Trophoblast cell (in vitro differentiated cells and primary cell): ENCODE measurements at regions not wholly inside any gene's neighbourhood (a gene's known extent, or its start where the extent isn't known, plus 50 kb on each side); places are given as distances from the start of the nearest gene placed in this dataset.

ENCODE experiments used
- DNase-seq, 2 donors: peaks; one replicate each; pipeline ENCODE4 v3.0.0-alpha.2; 2016
- H2AFZ ChIP-seq: 2 replicates; pipeline ENCODE4 v1.6.1; 2013; ENCODE audit warnings: low read length, moderate library complexity, mild to moderate bottlenecking; ENCODE audit not compliant: insufficient read depth, poor library complexity
- H2AK5ac ChIP-seq: 2 replicates; pipeline ENCODE4 v1.6.1; 2013; ENCODE audit warnings: mild to moderate bottlenecking, low read length
- H2BK120ac ChIP-seq: 2 replicates; pipeline ENCODE4 v1.6.1; 2013; ENCODE audit warnings: low read length, mild to moderate bottlenecking, moderate library complexity; ENCODE audit not compliant: insufficient read depth, poor library complexity
- H2BK12ac ChIP-seq: 2 replicates; pipeline ENCODE4 v1.6.1; 2013; ENCODE audit warnings: mild to moderate bottlenecking, low read length, moderate library complexity
- H2BK5ac ChIP-seq: 2 replicates; pipeline ENCODE4 v1.6.1; 2013; ENCODE audit warnings: low read length, low read depth, moderate library complexity, mild to moderate bottlenecking; ENCODE audit not compliant: poor library complexity
- H3K14ac ChIP-seq: 2 replicates; pipeline ENCODE4 v1.6.1; 2013; ENCODE audit warnings: mild to moderate bottlenecking, low read length
- H3K18ac ChIP-seq: 2 replicates; pipeline ENCODE4 v1.6.1; 2013; ENCODE audit warnings: mild to moderate bottlenecking, low read length
- H3K23ac ChIP-seq: 2 replicates; pipeline ENCODE4 v1.6.1; 2013; ENCODE audit warnings: low read length
- H3K27ac ChIP-seq: 2 replicates; pipeline ENCODE4 v1.5.1; 2013; ENCODE audit warnings: low read depth, mild to moderate bottlenecking, inconsistent platforms, low read length, moderate library complexity
- H3K27me3 ChIP-seq: 2 replicates; pipeline ENCODE4 v1.6.1; 2013; ENCODE audit warnings: inconsistent platforms, mild to moderate bottlenecking, low read length, moderate library complexity; ENCODE audit not compliant: insufficient read depth
- H3K36me3 ChIP-seq, 2 experiments: 1 replicate in 1 of 2; 2 replicates in 1 of 2; pipeline ENCODE4 v1.6.1; 2013; ENCODE audit warnings: low read length in 2 of 2, mild to moderate bottlenecking in 2 of 2, moderate library complexity in 1 of 2; ENCODE audit not compliant: insufficient read depth in 2 of 2, control insufficient read depth in 1 of 2
- H3K4ac ChIP-seq: 2 replicates; pipeline ENCODE4 v1.6.1; 2013; ENCODE audit warnings: low read depth, mild to moderate bottlenecking, low read length, moderate library complexity
- H3K4me1 ChIP-seq, 2 experiments: 1 replicate in 1 of 2; 2 replicates in 1 of 2; pipeline ENCODE4 v1.6.1; 2013; ENCODE audit warnings: low read length in 2 of 2, mild to moderate bottlenecking in 2 of 2, moderate library complexity in 1 of 2; ENCODE audit not compliant: insufficient read depth in 2 of 2, control insufficient read depth in 1 of 2
- H3K4me2 ChIP-seq: 2 replicates; pipeline ENCODE4 v1.6.1; 2013; ENCODE audit warnings: inconsistent platforms, mild to moderate bottlenecking, low read length, moderate library complexity
- H3K4me3 ChIP-seq: 2 replicates; pipeline ENCODE4 v1.5.1; 2013; ENCODE audit warnings: mild to moderate bottlenecking, low read depth, low read length, inconsistent platforms
- H3K79me1 ChIP-seq: one replicate; pipeline ENCODE4 v1.6.1; 2013; ENCODE audit warnings: low read length
- H3K79me2 ChIP-seq: 2 replicates; pipeline ENCODE4 v1.6.1; 2013; ENCODE audit warnings: low read length, mild to moderate bottlenecking; ENCODE audit not compliant: control insufficient read depth, insufficient read depth, poor library complexity
- H3K9ac ChIP-seq: 2 replicates; pipeline ENCODE4 v1.6.1; 2013; ENCODE audit warnings: mild to moderate bottlenecking, low read length
- H3K9me3 ChIP-seq: 2 replicates; pipeline ENCODE4 v1.6.1; 2013; ENCODE audit warnings: low read depth, mild to moderate bottlenecking, control low read depth, inconsistent platforms, low read length; ENCODE audit not compliant: insufficient read depth
- H4K12ac ChIP-seq: 2 replicates; pipeline ENCODE4 v1.6.1; 2013; ENCODE audit warnings: low read depth, mild to moderate bottlenecking, low read length, moderate library complexity
- H4K8ac ChIP-seq: 2 replicates; pipeline ENCODE4 v1.6.1; 2013; ENCODE audit warnings: low read depth, mild to moderate bottlenecking, low read length, moderate library complexity
- H4K91ac ChIP-seq: one replicate; pipeline ENCODE4 v1.6.1; 2013; ENCODE audit warnings: low read depth, mild to moderate bottlenecking, low read length, moderate library complexity
- WGBS: extraction: QIAGEN DNeasy Blood & Tissue Kit; methylation state at CpG from one replicate; pipeline ENCODE4 v1.1.7; 2013; ENCODE audit warnings: missing lambda C conversion rate; ENCODE audit not compliant: insufficient read length, insufficient coverage; ENCODE audit errors: extremely low coverage; 5-methylcytosine and 5-hydroxymethylcytosine counted together

DNA sequence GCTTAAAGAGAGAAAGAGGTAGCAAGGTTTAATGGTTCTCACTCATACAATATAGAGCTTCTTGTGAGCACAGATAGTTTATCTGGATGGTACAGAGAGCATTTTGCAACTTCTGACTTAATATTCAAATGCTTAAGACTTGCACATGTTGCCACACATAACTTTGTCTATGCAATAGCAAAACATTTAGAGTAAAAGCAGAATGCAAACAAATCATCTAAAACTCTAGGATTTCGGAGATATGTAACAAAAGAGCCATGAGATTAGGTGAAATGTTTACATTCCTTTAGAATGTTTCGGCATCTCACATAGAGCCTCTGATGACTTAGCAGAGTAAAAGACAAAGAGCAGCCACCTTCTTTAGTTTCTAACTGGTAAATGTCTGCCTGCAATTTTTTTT is 717.1 kb upstream of the LRRN3 start:
- no peak overlapping the region for H4K8ac ChIP-seq
- H3K27me3 ChIP-seq = no peaks in the 10 kb centered on the region
- H3K36me3 ChIP-seq = no peaks in the 10 kb centered on the region
- no peaks in the 10 kb centered on the region for H3K4me1 ChIP-seq
- no peak overlapping the region for H2BK12ac ChIP-seq
- WGBS = no CpG with 5 or more reads among the region's 2 CpGs
- H3K79me1 ChIP-seq = no peaks in the 10 kb centered on the region
- no peaks in the 10 kb centered on the region for H3K79me2 ChIP-seq
- no peak overlapping the region for H2BK5ac ChIP-seq
- no peak overlapping the region for H3K27ac ChIP-seq
- no peak overlapping the region for H2AK5ac ChIP-seq
- no peak overlapping the region for H4K12ac ChIP-seq
- H3K18ac ChIP-seq = no peak overlapping the region
- no peak overlapping the region for H3K4me3 ChIP-seq
- H3K23ac ChIP-seq = no peak overlapping the region
- no peak overlapping the region for H3K9ac ChIP-seq
- H2AFZ ChIP-seq = no peak overlapping the region
- no peak overlapping the region for H4K91ac ChIP-seq
- H2BK120ac ChIP-seq = no peak overlapping the region
- DNase-seq = peak; percentile 4 to 83
- H3K4me2 ChIP-seq = no peak overlapping the region
- no peak overlapping the region for H3K14ac ChIP-seq
- H3K9me3 ChIP-seq = no peaks in the 10 kb centered on the region
- H3K4ac ChIP-seq = no peak overlapping the region

GRCh38 chr7:110375068-110375467 is 715.9 kb upstream of the LRRN3 start:
- no peak overlapping the region for H4K12ac ChIP-seq
- H3K27me3 ChIP-seq = no peaks in the 10 kb centered on the region
- H3K4me3 ChIP-seq = no peak overlapping the region
- no peak overlapping the region for H4K8ac ChIP-seq
- no peak overlapping the region for H3K4me2 ChIP-seq
- WGBS = no CpG with 5 or more reads among the region's 1 CpG
- no peak overlapping the region for H3K18ac ChIP-seq
- no peak overlapping the region for H3K4ac ChIP-seq
- H3K4me1 ChIP-seq = no peaks in the 10 kb centered on the region
- peak in 1 of 2 donors; percentile 63 for DNase-seq
- no peaks in the 10 kb centered on the region for H3K79me2 ChIP-seq
- H2BK5ac ChIP-seq = no peak overlapping the region
- H3K36me3 ChIP-seq = no peaks in the 10 kb centered on the region
- no peak overlapping the region for H2BK12ac ChIP-seq
- H3K23ac ChIP-seq = no peak overlapping the region
- H3K9me3 ChIP-seq = no peaks in the 10 kb centered on the region
- H2AK5ac ChIP-seq = no peak overlapping the region
- no peak overlapping the region for H3K9ac ChIP-seq
- H2BK120ac ChIP-seq = no peak overlapping the region
- H4K91ac ChIP-seq = no peak overlapping the region
- H3K79me1 ChIP-seq = no peaks in the 10 kb centered on the region
- no peak overlapping the region for H2AFZ ChIP-seq
- no peak overlapping the region for H3K27ac ChIP-seq
- H3K14ac ChIP-seq = no peak overlapping the region

DNA sequence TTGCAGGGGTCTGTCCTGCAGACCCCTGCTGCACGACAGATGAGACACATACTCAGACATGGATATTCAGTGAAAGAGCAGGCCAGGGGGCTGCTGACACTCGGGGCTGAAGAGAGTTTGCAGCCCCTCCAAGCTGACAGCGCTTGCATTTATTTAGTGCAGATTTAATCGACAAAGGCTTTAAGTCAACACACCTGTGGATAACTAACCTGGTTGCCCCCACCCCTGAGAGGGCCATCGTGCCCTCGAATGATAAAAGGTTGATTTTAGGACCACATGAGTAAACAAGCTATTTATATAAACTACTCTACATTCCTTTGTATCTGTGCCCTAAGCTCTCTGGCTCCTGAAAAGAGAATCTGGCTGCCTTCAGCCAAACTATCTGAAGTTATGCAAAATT is 708.2 kb upstream of the LRRN3 start:
- H3K79me2 ChIP-seq = no peaks in the 10 kb centered on the region
- H3K23ac ChIP-seq = no peak overlapping the region
- no peak overlapping the region for H3K4me2 ChIP-seq
- H4K91ac ChIP-seq = no peak overlapping the region
- no peak overlapping the region for H2AK5ac ChIP-seq
- WGBS = no CpG with 5 or more reads among the region's 6 CpGs
- H4K8ac ChIP-seq = no peak overlapping the region
- peaks cover 0 to 4% of the 10 kb centered on the region in 2 experiments for H3K4me1 ChIP-seq
- H2BK5ac ChIP-seq = no peak overlapping the region
- DNase-seq = no peak
- H2BK12ac ChIP-seq = no peak overlapping the region
- no peak overlapping the region for H3K4ac ChIP-seq
- H3K9ac ChIP-seq = no peak overlapping the region
- no peak overlapping the region for H2AFZ ChIP-seq
- no peak overlapping the region for H2BK120ac ChIP-seq
- no peak overlapping the region for H3K27ac ChIP-seq
- no peaks in the 10 kb centered on the region for H3K9me3 ChIP-seq
- no peak overlapping the region for H4K12ac ChIP-seq
- no peak overlapping the region for H3K18ac ChIP-seq
- no peak overlapping the region for H3K14ac ChIP-seq
- H3K79me1 ChIP-seq = no peaks in the 10 kb centered on the region
- no peaks in the 10 kb centered on the region for H3K36me3 ChIP-seq
- no peaks in the 10 kb centered on the region for H3K27me3 ChIP-seq
- H3K4me3 ChIP-seq = no peak overlapping the region

GRCh38 chr7:110386006-110386405 is 704.9 kb upstream of the LRRN3 start:
- peaks cover 0 to 4% of the 10 kb centered on the region in 2 experiments for H3K4me1 ChIP-seq

More at GRCh38 chr7:110386006-110386405, 704.9 kb upstream of the LRRN3 start:
- Histone ChIP-seq H4K12ac (no peak overlapping the region), H3K27ac (no peak overlapping the region), H4K91ac (no peak overlapping the region), H4K8ac (no peak overlapping the region), H3K4ac (no peak overlapping the region), H3K23ac (no peak overlapping the region), H3K79me2 (no peaks in the 10 kb centered on the region), H3K18ac (no peak overlapping the region), H3K9me3 (no peaks in the 10 kb centered on the region), H3K9ac (no peak overlapping the region), H2BK120ac (no peak overlapping the region), H2AFZ (no peak overlapping the region), H3K4me3 (no peak overlapping the region), H3K4me2 (no peak overlapping the region), H2BK12ac (no peak overlapping the region), H3K27me3 (no peaks in the 10 kb centered on the region), H2AK5ac (no peak overlapping the region), H3K14ac (no peak overlapping the region), H3K36me3 (no peaks in the 10 kb centered on the region), H3K79me1 (no peaks in the 10 kb centered on the region), H2BK5ac (no peak overlapping the region)
- no peak for DNase-seq
